Activated T-cell treated with anti-CD3 and anti-CD28 coated beads for 48 hours (primary cell): ENCODE measurements at regions not wholly inside any gene's neighbourhood (a gene's known extent, or its start where the extent isn't known, plus 50 kb on each side); places are given as distances from the start of the nearest gene placed in this dataset.
A peak's percentile ranks its signal among the peaks of the same experiment; 100 is the strongest.
"Not testable (repeated sequence)": the region's sequence is repeated elsewhere in the genome, so short reads cannot be mapped to it uniquely, and the experiment has no call there.

ENCODE experiments used
- DNase-seq: peaks from one replicate; pipeline ENCODE4 v3.0.0-alpha.2; 2020; ENCODE audit warnings: low read depth

GRCh38 chr2:47295131-47295980 is 73.8 kb upstream of the EPCAM start:
- no peak for DNase-seq

- DNase-seq = no peak
These were observed 75.1 kb upstream of the EPCAM start for GRCh38 chr2:47293976-47294375.

GRCh38 chr2:47288864-47289263 is 80.2 kb upstream of the EPCAM start:
- DNase-seq = no peak

GRCh38 chr2:47283659-47284058 is 85.5 kb upstream of the EPCAM start:
- DNase-seq = no peak

- DNase-seq = no peak
These were observed 86.4 kb upstream of the EPCAM start for GRCh38 chr2:47282621-47283272.

GRCh38 chr2:47279525-47279924 is 89.6 kb upstream of the EPCAM start:
- DNase-seq = not testable (repeated sequence)

- DNase-seq = no peak
These were observed 91.1 kb upstream of the EPCAM start for GRCh38 chr2:47277987-47278386.

GRCh38 chr2:47277187-47277586 is 91.9 kb upstream of the EPCAM start:
- DNase-seq = no peak

GRCh38 chr2:47276061-47276460 is 93.0 kb upstream of the EPCAM start:
- no peak for DNase-seq

- no peak for DNase-seq
These were observed 94.9 kb upstream of the EPCAM start for GRCh38 chr2:47274054-47274782.

- DNase-seq = no peak
These were observed 96.0 kb upstream of the EPCAM start for GRCh38 chr2:47272905-47273758.

- peak; percentile 57 for DNase-seq
These were observed 95.9 kb upstream of the CALM2 start for GRCh38 chr2:47272031-47272864.

GRCh38 chr2:47271054-47272000 is 95.0 kb upstream of the CALM2 start:
- no peak for DNase-seq

GRCh38 chr2:47270421-47270820 is 94.1 kb upstream of the CALM2 start:
- DNase-seq = no peak

GRCh38 chr2:47269316-47270232 is 93.3 kb upstream of the CALM2 start:
- DNase-seq = no peak

- DNase-seq = no peak
These were observed 91.4 kb upstream of the CALM2 start for GRCh38 chr2:47267711-47268086.

GRCh38 chr2:47266939-47267710 is 90.8 kb upstream of the CALM2 start:
- DNase-seq = no peak

- DNase-seq = no peak
These were observed 89.5 kb upstream of the CALM2 start for GRCh38 chr2:47265751-47266231.
